ENCODE measurements at regions not wholly inside any gene's neighbourhood (a gene's known extent, or its start where the extent isn't known, plus 50 kb on each side); places are given as distances from the start of the nearest gene placed in this dataset.

- no peak for TF ChIP-seq CTCF (conservative IDR thresholded peaks at IDR 0.05)
- no peak for TF ChIP-seq ZFX (IDR thresholded peaks at IDR 0.05)
These were observed 786.1 kb downstream of the PDHA2 start for GRCh38 chr4:96626023-96626422.
